HG03354 (cell line): ENCODE measurements at regions not wholly inside any gene's neighbourhood (a gene's known extent, or its start where the extent isn't known, plus 50 kb on each side); places are given as distances from the start of the nearest gene placed in this dataset.

Experiments
- ATAC-seq: cut with Tn5 transposase; IDR thresholded peaks from one replicate; pipeline ENCODE4 v1.9.1; 2021; ENCODE audit warnings: mild to moderate bottlenecking; ENCODE audit not compliant: unreplicated experiment, poor library complexity, severe bottlenecking

DNA sequence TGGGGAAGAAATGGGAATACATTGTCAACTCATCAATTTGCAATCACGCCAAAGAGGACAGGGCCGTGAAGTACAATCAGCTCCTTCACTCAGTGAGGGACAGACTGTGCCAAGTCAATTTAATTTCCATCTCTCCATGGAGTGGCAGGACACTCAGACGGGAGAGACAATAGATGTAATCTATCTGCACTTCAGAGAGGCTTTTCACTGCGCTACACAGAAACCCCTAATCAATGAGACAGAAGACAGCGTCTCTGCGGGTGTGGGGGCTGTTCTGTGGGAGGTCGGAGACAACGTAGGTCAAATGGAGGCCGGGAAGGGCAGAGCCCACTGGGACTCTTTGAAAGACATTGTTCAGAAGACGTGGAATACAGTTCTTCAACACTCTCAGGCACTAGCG, 541.0 kb upstream of the ADARB2 start:
- ATAC-seq = no peak

DNA sequence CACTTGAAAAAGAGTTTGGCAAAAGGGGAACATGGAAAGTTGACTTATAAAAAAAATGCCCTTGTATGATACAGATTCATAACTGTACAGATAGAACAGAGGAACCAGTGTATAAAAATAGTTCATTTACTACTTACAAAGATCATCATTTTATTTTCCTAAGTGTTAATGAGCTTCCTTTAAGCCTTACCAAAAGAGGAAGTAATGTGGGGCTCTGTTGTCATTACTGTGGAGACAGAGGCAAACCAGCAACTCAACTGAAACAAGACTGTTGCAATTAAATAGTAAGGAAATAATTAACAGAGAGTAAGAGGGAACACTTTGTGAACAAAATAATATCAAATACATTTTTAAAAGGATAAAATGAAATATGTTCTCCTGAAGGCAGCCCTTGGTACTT, 526.2 kb upstream of the ADARB2 start:
- ATAC-seq = no peak

DNA sequence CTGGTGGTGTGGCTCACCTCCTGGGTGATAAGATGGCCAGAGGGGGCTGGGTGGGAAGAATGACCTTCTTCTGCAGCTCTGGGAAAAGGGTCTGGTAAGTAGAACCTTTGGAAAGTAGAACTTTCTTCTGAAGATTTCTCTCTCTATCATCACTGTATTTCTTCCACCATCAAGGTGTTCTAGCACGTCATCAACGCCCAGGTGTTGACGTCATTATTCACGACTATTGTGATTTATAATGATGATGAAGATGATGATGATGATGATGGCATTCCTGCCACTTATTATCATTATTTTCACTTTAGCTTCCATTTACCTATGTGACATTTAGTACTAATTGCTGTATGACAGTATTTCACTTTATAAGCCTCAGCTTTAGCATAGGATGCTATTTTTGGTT, 525.6 kb upstream of the ADARB2 start:
- ATAC-seq = no peak

DNA sequence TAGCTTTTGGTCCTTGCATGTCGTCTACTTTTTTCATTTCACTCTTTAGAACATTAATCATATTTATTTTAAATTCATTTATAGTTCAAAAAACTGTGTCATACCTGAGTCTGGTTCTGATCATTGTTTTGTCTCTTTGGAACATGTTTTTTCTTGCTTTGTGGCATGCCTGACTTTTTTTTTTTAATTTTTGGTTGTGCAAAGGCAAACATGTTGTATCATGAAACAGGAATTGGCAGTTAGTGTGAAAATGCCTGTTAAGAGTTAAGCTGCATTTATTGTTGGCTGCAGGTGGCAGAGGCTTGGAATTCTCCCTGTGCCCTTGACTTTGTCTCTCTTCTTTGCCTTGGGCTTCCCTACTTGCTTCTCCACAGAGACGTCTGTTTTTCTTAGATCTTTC, 525.0 kb upstream of the ADARB2 start:
- ATAC-seq = no peak

DNA sequence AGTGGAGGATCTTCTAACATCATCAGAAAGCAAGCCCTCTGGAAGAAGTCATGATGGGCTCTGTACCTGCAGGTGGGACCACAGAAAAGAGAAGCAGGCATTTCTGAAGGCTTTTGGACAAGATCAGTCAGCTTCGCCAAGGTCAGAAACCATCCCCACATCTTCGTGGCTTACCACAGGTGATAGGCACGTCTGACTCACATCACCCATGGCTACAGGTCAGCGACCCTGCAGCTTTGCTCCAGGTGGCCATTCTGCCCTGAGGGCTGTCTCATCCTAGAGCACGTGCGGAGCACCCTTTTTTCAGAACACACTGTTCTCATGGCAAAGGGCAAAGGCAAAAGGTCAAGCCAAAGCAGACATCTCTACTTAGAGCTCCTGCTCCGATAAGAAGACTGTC, 518.9 kb upstream of the ADARB2 start:
- no peak for ATAC-seq

DNA sequence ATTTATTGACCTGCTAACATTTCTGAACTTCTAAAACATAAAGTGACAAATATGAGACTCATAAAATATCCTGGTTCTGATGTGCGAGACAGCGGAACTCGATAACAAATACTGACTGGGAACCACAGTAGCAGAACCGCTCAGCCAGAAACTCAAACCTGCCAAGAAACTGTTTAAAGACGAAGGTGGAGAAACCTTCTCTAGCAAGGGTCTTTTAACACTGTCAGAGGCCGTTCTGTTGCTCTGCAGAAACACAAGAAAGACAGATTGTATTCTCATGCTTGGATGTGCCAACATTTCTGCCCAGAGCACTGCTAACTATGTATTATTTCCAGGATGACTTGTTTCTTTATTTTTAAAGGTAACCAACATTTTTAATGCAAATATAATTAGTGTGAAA, 514.8 kb upstream of the ADARB2 start:
- ATAC-seq = no peak

DNA sequence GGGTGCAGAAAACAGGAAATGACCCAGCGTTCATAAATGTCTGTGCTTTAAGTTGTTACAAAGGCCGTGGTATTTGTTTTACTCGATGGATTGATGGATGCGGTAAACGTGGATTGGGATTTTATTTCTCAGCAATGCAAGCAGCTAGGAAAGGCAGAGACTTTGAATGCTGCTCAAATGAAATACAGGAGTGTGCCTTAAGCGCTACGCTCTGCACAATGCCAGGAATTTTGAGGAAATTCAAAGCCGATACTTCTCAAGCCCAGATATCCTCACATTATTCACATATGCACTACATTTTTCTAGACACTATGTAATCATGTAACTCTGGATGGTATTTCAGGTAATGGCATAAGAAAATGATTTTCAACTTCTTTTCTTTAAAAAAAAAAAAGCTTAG, 514.3 kb upstream of the ADARB2 start:
- no peak for ATAC-seq

DNA sequence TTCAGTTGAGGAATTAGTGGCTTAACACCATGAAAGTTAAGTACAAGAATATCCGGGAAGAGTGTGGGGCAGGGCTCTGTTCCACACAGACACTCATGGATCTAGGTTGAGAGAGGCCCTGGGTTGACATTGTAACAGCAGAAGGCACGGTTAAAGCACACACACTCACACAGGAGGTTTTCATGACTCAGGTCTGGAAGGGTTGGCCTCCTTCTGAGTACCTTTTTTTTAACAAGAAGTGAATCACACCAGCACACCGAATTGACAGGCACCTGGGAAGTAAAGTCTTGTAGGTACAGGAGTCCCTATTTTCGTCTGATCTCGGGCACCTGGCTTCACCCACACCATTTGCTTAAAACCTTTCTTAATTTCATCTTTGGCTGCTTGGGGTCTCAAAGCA, 509.4 kb upstream of the ADARB2 start:
- no peak for ATAC-seq

DNA sequence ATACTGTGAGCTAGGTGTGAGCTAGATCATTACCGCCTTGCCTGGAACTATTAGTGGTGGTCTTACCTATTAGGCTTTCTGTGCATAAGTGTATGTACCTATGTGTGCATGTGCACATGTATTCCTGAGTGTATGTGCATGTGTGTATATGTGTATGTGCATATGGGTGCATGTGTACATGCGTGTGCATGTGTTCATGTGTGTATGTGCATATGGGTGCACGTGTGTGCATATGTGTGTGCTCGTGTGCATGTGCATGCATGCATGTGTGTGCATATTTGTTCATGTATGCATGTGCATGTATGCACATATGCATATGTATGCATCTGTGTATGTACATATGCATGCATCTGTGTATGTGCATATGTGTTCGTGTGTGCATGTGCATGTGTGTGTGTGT, 508.3 kb upstream of the ADARB2 start:
- ATAC-seq = no peak

DNA sequence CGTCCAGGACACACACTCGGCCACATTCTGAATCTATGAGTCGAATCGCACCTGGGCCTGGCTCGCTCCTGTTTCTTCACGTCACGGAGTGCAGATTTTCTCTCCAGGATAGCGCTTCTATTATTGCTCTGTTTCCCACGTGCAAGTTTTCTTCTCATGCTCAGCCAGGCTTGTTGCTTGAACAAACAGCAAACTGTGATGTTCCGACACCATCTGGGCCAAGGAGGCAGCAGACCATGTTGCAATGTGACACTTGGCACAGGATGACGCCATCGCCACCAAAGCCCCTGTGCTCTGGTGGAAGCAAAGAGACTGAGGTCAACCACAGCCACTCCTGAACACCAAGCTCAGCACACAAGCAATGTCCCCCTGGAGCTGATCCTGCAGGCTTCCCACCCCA, 507.1 kb upstream of the ADARB2 start:
- ATAC-seq = no peak

DNA sequence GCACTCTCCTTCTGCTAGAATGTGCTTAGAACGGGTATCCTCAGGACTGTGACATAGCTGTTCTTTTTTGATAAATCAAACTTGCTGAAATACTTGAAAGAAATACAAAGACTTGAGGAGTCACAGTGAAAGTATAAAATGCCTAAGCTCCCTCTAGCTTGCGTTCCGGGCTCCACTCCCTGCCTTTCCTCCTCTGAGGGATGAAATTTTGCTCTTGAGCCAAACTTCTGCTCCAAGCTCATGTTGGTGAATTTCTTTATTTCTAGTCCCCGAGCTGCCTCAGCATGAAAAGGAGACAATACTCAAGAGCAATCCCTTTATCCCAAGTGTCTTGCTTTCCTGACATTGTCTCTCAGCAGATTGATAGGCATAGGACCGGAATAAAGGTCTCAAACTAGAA, 499.6 kb upstream of the ADARB2 start:
- no peak for ATAC-seq

DNA sequence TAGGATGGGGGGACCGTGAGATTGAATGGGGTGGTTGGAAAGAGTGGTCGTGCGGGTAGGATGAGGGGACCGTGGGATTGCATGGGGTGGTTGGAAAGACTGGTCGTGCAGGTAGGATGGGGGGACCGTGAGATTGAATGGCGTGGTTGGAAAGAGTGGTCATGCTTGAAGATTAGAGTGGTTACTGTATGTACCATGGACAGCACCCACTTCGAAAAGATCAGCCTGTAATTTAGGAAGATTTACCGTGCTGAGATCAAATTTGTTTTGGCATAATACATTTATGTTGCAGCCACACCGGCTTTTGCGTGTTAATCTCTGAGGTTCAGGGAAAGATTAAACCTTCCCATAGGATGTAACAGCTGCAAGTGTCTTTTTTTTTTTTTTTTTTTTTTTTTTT, 495.2 kb upstream of the ADARB2 start:
- no peak for ATAC-seq

DNA sequence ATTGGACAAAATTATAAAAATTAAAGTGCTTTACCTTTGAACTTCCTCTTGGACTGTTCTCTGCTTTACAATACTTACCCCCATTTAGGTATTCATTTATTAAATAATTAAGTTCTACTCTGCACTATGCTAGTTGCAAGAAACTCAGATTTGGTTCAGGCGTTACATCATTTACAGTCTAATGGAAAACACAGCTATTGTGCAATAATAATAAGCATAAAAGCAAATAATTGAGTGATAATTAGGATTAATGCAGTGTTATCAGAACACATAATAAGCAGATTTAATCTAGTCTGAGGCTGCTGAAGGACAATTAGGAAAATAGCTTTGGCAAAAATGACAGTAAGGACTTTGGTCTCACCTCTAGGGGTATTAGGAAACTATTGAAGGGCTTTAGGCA, 493.2 kb upstream of the ADARB2 start:
- no peak for ATAC-seq

DNA sequence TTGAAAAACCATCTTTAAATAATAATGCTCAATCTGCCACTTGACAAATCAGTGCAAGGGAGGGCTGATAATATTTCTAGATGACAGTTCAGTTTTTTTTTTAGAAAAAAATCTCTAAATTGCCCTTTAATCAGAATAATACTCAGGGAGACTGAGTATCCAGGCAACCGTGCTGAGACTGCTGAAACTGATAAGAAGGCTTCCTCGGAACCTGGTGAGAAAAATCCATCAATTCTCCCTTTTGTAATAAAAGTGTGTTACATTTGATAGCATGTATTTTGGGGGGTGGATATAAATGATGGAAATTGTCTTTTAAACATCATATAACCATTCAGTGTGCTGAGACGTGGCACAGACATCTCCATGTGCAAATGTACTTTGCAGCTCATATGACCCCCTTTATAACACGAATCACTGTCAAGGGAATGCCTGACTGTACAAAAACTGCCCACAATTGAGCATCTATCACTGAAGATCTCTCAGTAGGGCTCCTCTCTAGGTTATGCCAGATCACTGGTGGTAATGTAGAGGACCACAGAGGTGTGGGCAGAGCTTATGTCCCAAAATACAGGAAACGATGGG, 491.1 kb upstream of the ADARB2 start:
- ATAC-seq = no peak

DNA sequence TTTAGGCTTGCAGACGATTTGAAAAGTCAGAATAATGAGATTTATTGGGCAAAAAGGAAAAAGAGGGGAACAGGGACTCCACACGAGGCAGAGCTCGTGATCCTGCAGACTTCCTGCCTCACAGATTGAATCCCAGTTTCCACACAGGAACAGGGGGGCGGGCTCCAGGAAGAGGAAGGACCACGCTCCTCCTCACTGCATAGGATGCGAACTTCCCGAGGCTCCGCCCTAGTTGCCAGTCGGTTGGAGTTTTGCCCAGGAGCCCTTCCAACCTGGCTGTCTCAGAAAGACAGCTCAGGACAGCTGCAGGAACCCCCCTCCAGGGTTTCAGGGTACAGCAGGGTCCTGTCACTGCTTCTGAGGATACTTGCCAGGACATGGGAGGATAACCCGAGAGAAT, 488.3 kb upstream of the ADARB2 start:
- no peak for ATAC-seq

DNA sequence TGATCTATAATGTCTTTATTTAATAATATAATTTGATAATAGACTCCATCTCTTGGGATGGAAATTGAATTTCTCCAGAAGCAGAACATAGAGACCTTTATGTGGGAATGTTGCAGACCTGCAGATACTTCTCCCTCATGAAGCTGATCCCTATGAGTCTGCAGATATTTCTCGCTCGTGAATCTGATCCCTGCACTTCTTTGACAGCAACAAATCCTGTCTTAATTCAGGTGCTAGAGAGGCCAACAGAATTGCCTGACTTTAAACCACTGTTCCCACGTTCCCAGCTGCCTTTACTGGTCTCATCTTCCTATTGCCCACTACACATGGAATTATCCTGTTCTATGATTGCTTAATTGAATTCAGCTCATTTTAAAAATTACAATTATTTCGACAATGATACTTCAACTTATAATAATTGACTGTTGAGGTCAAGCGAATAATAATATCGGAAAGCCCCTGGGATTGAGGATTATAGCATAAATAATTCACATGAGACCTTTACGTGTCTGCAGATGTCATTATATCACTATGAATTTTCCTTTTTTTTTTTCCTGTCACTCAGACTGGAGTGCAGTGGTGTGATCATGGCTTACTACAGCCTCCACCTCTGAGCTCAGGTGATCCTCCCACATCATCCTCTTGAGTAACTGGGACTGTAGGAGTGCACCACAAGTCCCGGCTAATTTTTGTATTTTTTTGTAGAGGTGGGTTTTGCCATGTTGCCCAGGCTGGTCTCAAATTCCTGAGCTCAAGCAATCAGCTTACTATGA, 486.4 kb upstream of the ADARB2 start:
- no peak for ATAC-seq

DNA sequence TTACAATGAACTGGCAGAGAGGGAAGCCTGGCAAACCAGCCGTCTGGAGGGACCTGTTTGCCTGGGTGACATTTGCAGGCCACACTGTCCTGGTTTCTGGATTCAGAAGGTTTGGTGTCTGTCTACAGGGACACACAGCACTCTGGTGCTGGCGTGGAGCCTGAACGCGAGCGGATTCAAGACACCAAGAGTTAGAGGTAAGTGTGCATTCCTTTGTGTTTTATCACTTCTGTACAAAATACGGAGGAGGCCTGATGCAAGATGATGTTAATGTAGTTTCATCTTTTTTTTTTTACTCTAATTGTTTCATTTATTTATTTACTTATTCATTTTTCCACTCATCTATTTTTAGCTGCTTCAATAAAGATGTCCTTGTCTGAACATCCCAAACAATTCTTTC, 485.3 kb upstream of the ADARB2 start:
- ATAC-seq = no peak

DNA sequence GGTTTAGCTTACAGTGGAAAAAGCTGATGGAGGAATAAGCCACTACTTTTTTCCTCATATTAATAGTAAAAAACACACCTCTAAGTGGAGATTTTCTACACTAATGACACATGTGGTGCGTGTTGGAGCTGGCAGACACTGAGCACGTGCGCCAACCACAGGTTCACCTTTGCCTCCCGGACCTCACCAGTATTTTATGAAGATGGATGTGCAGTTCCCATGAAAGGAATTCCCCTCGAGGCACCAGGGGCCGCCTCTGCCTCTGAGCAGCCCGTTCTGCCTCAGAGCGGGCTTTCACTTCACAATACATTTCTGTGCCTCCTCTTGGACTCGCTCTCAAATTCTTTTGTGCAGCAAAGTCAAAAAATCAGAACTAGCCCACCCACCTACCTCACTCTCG, 477.5 kb upstream of the ADARB2 start:
- no peak for ATAC-seq

DNA sequence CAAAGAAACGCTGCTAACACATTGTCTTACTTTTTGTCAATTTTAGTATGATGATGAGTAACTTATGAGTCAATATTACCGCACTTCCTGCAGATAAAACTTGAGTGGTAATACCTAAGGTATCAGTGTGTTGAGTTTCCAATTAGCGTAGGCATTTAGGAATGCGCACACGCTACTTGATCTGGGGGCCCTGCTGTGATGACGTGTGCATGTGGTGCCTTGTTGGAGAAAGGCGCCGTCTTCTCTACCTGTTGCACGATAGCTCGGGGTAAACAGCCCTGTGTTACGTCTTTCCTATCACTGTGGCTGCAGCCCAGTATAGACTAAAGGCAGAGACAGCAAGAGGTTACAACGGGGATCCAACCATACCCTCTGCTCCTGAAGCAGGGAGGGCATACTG, 476.8 kb upstream of the ADARB2 start:
- no peak for ATAC-seq

DNA sequence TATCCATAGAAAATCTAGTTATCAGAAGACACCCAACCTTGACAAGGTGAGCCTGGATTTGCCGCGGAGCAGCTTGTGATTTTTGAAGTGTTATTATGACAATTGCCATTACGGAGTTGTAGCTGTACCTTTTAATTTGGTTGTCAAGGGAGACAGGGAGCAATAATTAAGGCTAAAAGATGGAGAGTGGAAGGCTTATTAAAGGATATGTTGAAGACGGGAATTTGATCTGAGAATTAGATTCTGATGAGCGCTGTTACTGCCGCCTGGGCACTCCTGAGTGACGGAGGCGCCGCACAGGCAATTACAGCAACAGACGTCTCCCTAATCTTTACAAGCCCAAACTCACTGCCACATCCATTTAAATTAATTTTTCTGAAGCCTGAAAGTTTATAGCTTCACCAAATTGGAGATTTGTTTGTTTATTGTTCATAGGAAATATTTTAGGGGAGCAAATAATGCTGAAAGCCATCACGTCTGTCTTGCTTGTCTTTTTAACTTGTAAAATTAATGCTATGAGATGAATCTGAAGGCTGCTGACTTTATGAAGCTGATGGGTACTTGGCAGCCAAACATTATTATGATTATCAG, 475.0 kb upstream of the ADARB2 start:
- ATAC-seq = no peak

DNA sequence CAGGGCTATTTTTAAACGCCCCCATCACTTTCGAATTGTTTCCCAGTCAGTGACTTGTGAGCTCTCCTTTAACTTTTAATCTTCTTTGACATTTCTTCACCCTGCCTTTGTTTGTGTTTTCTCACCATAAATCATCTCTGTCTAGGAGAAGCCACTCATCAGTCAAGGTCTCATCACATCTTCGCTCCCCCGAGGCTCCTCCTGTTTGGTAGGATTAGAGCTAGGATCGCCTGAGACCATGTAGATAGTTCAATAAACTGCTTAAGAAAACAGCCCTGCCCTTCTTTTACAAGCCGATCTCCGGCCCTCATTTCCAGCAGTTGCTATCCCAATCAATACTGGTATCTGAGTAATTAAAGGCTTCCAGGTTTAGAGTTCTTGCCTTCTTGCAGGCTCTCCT, 472.8 kb upstream of the ADARB2 start:
- ATAC-seq = no peak

DNA sequence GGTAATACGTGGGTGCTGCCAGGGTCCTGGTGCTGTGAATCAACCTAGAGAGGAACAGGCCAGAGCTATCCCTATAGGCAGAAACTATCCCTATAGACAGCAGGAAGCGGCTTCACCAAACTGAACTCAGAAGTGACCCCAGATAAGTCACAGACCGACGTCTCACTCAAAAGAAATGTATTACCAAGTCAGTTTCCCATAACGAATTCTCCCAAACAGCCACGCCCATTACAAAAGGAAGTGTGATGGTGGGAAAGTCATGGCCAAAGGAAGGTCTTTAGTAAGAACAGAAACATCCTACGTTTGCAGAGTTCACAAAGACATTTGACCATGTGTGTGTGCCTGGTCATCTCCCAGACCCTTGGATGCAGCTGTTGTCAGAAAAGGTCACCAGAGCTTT, 470.8 kb upstream of the ADARB2 start:
- no peak for ATAC-seq
